Activated T-helper 1 cell treated with anti-CD3 and anti-CD28 coated beads, Interleukin-2, amount 50 U/mL, for 16 hours (primary cell): ENCODE measurements at regions not wholly inside any gene's neighbourhood (a gene's known extent, or its start where the extent isn't known, plus 50 kb on each side); places are given as distances from the start of the nearest gene placed in this dataset.
"Not testable (repeated sequence)": the region's sequence is repeated elsewhere in the genome, so short reads cannot be mapped to it uniquely, and the experiment has no call there.

Experiments
- DNase-seq, 2 donors: peaks; one replicate each; pipeline ENCODE4 v3.0.0-alpha.2; 2020; ENCODE audit warnings: low read depth in 1 of 2, low spot score in 1 of 2

GRCh38 chr10:23493711-23494110 lies 54.8 kb downstream of the OTUD1 start:
- no peak for DNase-seq

GRCh38 chr10:23496727-23497126 lies 57.9 kb downstream of the OTUD1 start:
- DNase-seq = no peak

GRCh38 chr10:23499372-23500132 lies 60.7 kb downstream of the OTUD1 start:
- no peak for DNase-seq

GRCh38 chr10:23505797-23506465 lies 67.1 kb downstream of the OTUD1 start:
- no peak for DNase-seq

- no peak for DNase-seq
Observed at GRCh38 chr10:23512355-23513058, 73.6 kb downstream of the OTUD1 start.

- not testable (repeated sequence) for DNase-seq
Observed at GRCh38 chr10:23513621-23514020, 74.7 kb downstream of the OTUD1 start.

GRCh38 chr10:23514321-23514720 lies 75.4 kb downstream of the OTUD1 start:
- no peak for DNase-seq

GRCh38 chr10:23516530-23516929 lies 77.7 kb downstream of the OTUD1 start:
- DNase-seq = no peak

- DNase-seq = no peak
Observed at GRCh38 chr10:23517155-23517554, 78.3 kb downstream of the OTUD1 start.

- no peak for DNase-seq
Observed at GRCh38 chr10:23521735-23522134, 82.9 kb downstream of the OTUD1 start.

- DNase-seq = no peak
Observed at GRCh38 chr10:23522345-23522744, 83.5 kb downstream of the OTUD1 start.

- DNase-seq = no peak
Observed at GRCh38 chr10:23523251-23523650, 84.4 kb downstream of the OTUD1 start.

GRCh38 chr10:23525406-23525805 lies 86.5 kb downstream of the OTUD1 start:
- no peak for DNase-seq

- DNase-seq = no peak
Observed at GRCh38 chr10:23528419-23528818, 89.5 kb downstream of the OTUD1 start.

- no peak for DNase-seq
Observed at GRCh38 chr10:23529625-23530024, 90.8 kb downstream of the OTUD1 start.

- no peak for DNase-seq
Observed at GRCh38 chr10:23530079-23530478, 91.2 kb downstream of the OTUD1 start.

- DNase-seq = no peak
Observed at GRCh38 chr10:23533212-23533611, 94.3 kb downstream of the OTUD1 start.

- no peak for DNase-seq
Observed at GRCh38 chr10:23534326-23534725, 95.5 kb downstream of the OTUD1 start.

- no peak for DNase-seq
Observed at GRCh38 chr10:23534761-23535160, 95.9 kb downstream of the OTUD1 start.

GRCh38 chr10:23535381-23535780 lies 96.5 kb downstream of the OTUD1 start:
- DNase-seq = no peak

GRCh38 chr10:23538968-23539367 lies 100.1 kb downstream of the OTUD1 start:
- DNase-seq = no peak

- no peak for DNase-seq
Observed at GRCh38 chr10:23540401-23541030, 101.6 kb downstream of the OTUD1 start.
